ENCODE measurements at regions not wholly inside any gene's neighbourhood (a gene's known extent, or its start where the extent isn't known, plus 50 kb on each side); places are given as distances from the start of the nearest gene placed in this dataset.

- ChIA-PET RAD21 (ENCODE audit: unreplicated experiment) (no interaction called here), POLR2A (no interaction called here), CTCF (no interaction called here), SMC1A (ENCODE audit: uncharacterized antibody, unreplicated experiment) (no interaction called here)
- H2AFZ ChIP-seq (ENCODE audit: control insufficient read depth, low read depth, low read length) = no peak overlapping the region
- no peaks in the 10 kb centered on the region for H3K4me1 ChIP-seq (ENCODE audit: control insufficient read depth, insufficient read depth, low read length)
- H3K9ac ChIP-seq (ENCODE audit: control insufficient read depth, insufficient read depth, low read length) = no peak overlapping the region
- H3K36me3 ChIP-seq (ENCODE audit: control insufficient read depth in 2 of 2, insufficient read depth in 2 of 2, low read length in 1 of 2) = no peaks in the 10 kb centered on the region
- no TSS peak for BruUV-seq (replicated peaks)
- no peaks in the 10 kb centered on the region; the same call in 2 of the 3 replicates for H3K9me3 ChIP-seq (replicated peaks; ENCODE audit: control insufficient read depth, insufficient read depth, low read length)
- DNase-seq (ENCODE audit: low read depth, low spot score) = no peak
- FAIRE-seq = no peak
- H4K20me1 ChIP-seq (ENCODE audit: control insufficient read depth, insufficient read depth) = no peaks in the 10 kb centered on the region
- intact Hi-C loops (cut with micrococcal nuclease; ENCODE audit: unreplicated experiment) = no loop called here
- no peaks in the 10 kb centered on the region for H3K27me3 ChIP-seq (replicated peaks in 1 of 2; ENCODE audit: control insufficient read depth in 2 of 2, insufficient read depth in 2 of 2, low read length in 1 of 2)
- H3K4me3 ChIP-seq = no peak overlapping the region
- H3K27ac ChIP-seq (ENCODE audit: control insufficient read depth, insufficient read depth) = no peak overlapping the region
- no peak for ATAC-seq
- H3K79me2 ChIP-seq (ENCODE audit: control insufficient read depth, insufficient read depth, low read length) = no peaks in the 10 kb centered on the region
- WGBS (ENCODE audit: insufficient coverage, insufficient replicate concordance, low lambda C conversion rate, missing lambda C conversion rate) = 25% methylated on average over 2 of the region's 2 CpGs
- in situ Hi-C loops (cut with MboI) = no loop called here
- no peak overlapping the region for H3K4me2 ChIP-seq (ENCODE audit: control insufficient read depth, insufficient read depth)
- TF ChIP-seq RFX5 (IDR thresholded peaks at IDR 0.05; ENCODE audit: low read depth, low read length) (no peak), NFYB (IDR thresholded peaks at IDR 0.05; ENCODE audit: insufficient read depth, low read depth, low read length) (no peak), MTA2 (IDR thresholded peaks at IDR 0.05; ENCODE audit: low read depth) (no peak), ATF2 (IDR thresholded peaks at IDR 0.05; ENCODE audit: low read length) (no peak), CBFB (IDR thresholded peaks at IDR 0.05; ENCODE audit: low read depth) (no peak), EGR1 (IDR thresholded peaks at IDR 0.05; ENCODE audit: borderline replicate concordance in 1 of 2, low read depth in 2 of 2, low read length in 2 of 2) (no peak), RAD51 (IDR thresholded peaks at IDR 0.05) (no peak), KDM1A (IDR thresholded peaks at IDR 0.05; ENCODE audit: borderline replicate concordance) (no peak), ZNF592 (IDR thresholded peaks at IDR 0.05) (no peak), HCFC1 (IDR thresholded peaks at IDR 0.05; ENCODE audit: low read length) (no peak), CHD4 (IDR thresholded peaks at IDR 0.05) (no peak), ZNF217 (IDR thresholded peaks at IDR 0.05) (no peak), PRDM15 (CRISPR knock-in tag; IDR thresholded peaks at IDR 0.05) (no peak), ASH2L (IDR thresholded peaks at IDR 0.05; ENCODE audit: borderline replicate concordance, low read depth) (no peak), BCL3 (IDR thresholded peaks at IDR 0.05; ENCODE audit: borderline replicate concordance, insufficient read depth, low read depth, low read length, poor library complexity, severe bottlenecking) (no peak), BCL11A (IDR thresholded peaks at IDR 0.05; ENCODE audit: low read depth, low read length) (no peak)
Measured at GRCh38 chr18:39025531-39025930, 1459.9 kb upstream of the CELF4 start.

All from GM12878 (cell line).